Smooth muscle cell (in vitro differentiated cells): ENCODE measurements at regions not wholly inside any gene's neighbourhood (a gene's known extent, or its start where the extent isn't known, plus 50 kb on each side); places are given as distances from the start of the nearest gene placed in this dataset.

Experiments used
- DNase-seq: peaks from one replicate; lab custom pipeline; 2025; ENCODE audit not compliant: unreplicated experiment; lab: John Stamatoyannopoulos, UW
- H2AFZ ChIP-seq: fragments of 200-600 bp; sonication (generic); 2 replicates; pipeline ENCODE4 v1.6.0; 2016; ENCODE audit warnings: antibody characterized with exemption, low read depth, mild to moderate bottlenecking
- H3F3A ChIP-seq: fragments of 200-600 bp; sonication (generic); 2 replicates; pipeline ENCODE4 v1.6.0; 2017; ENCODE audit warnings: antibody characterized with exemption, low read depth
- H3K27ac ChIP-seq: fragments of 200-600 bp; sonication (generic); 2 replicates; pipeline ENCODE4 v1.5.1; 2016; ENCODE audit warnings: low read depth, mild to moderate bottlenecking
- H3K27me3 ChIP-seq: fragments of 200-600 bp; sonication (generic); 2 replicates; pipeline ENCODE4 v1.6.1; 2016; ENCODE audit warnings: low read depth, mild to moderate bottlenecking
- H3K36me3 ChIP-seq: fragments of 200-600 bp; sonication (generic); 2 replicates; pipeline ENCODE4 v1.5.1; 2016; ENCODE audit warnings: low read depth
- H3K4me1 ChIP-seq: fragments of 200-600 bp; sonication (generic); 2 replicates; pipeline ENCODE4 v1.5.1; 2016; ENCODE audit warnings: low read depth
- H3K4me2 ChIP-seq: fragments of 200-600 bp; sonication (generic); 2 replicates; pipeline ENCODE4 v1.6.0; 2016; ENCODE audit warnings: mild to moderate bottlenecking
- H3K4me3 ChIP-seq: fragments of 200-600 bp; sonication (generic); 2 replicates; pipeline ENCODE4 v1.5.1; 2016; ENCODE audit warnings: mild to moderate bottlenecking
- H3K79me2 ChIP-seq: fragments of 200-600 bp; sonication (generic); 2 replicates; pipeline ENCODE4 v1.6.0; 2016; ENCODE audit warnings: low read depth, mild to moderate bottlenecking
- H3K9ac ChIP-seq: fragments of 200-600 bp; sonication (generic); 2 replicates; pipeline ENCODE4 v1.6.0; 2016; ENCODE audit warnings: low read depth
- H3K9me3 ChIP-seq: fragments of 200-600 bp; sonication (generic); replicated peaks from 2 replicates; pipeline ENCODE4 v1.5.1; 2016; ENCODE audit warnings: low read depth
- H4K20me1 ChIP-seq: fragments of 200-600 bp; sonication (generic); 2 replicates; pipeline ENCODE4 v1.6.0; 2016; ENCODE audit warnings: low read depth
- WGBS: methylation state at CpG from one replicate; pipeline ENCODE4 v1.1.7; 2016; ENCODE audit warnings: low lambda C conversion rate; 5-methylcytosine and 5-hydroxymethylcytosine counted together
- TF ChIP-seq, protein P1 (sequence below): fragments of 200-600 bp; sonication (generic); IDR thresholded peaks from 2 replicates; pipeline ENCODE4 v1.5.1; 2017; ENCODE audit warnings: borderline replicate concordance, mild to moderate bottlenecking, antibody characterized with exemption; ENCODE audit not compliant: insufficient read depth, poor library complexity, severe bottlenecking

DNA sequence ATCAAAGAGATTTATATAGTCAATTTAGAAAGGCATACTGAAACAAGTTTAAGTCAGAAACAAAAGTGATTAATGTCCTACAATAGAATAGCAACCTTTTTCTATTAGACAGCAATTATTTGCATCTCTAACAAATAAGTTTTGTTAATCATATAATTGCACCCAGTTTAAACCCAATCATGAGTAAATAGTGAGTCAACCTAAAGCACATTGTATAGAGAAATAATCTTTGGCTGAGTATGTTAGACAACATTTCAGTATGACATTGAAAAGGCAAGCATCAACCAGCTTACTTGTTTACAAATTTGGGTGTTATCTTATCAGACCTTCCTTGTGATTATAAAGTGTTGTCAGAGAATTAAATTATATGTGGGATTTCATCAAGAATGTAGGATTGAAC lies 209.5 kb downstream of the IL15 start:
- Histone ChIP-seq H3K79me2 (no peaks in the 10 kb centered on the region), H4K20me1 (no peaks in the 10 kb centered on the region), H3K27ac (no peak overlapping the region)

DNA sequence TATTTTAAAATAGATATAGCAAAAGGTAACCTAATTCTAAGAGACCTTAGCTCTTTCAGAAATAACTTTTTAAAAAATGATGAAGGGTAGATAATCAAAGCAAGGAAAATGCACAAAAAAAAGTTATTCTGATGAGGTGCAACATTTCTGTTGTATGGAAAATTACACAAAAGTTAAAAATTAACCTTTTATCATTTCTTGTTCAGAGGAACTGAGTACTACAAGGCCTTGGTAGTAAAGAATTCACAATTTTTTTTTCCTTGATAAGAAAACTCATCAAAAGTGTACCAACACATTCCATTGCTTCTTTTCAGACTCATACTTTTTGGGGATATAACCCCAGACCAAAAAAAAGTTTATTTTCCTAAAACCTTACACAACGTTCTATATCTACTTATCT lies 213.0 kb downstream of the IL15 start:
- Histone ChIP-seq H3K4me1 (no peaks in the 10 kb centered on the region), H3F3A (no peaks in the 10 kb centered on the region), H2AFZ (no peak overlapping the region), H3K79me2 (no peaks in the 10 kb centered on the region), H3K4me2 (no peak overlapping the region), H4K20me1 (no peaks in the 10 kb centered on the region), H3K27ac (no peak overlapping the region), H3K9me3 (no peaks in the 10 kb centered on the region), H3K4me3 (no peak overlapping the region), H3K27me3 (no peaks in the 10 kb centered on the region), H3K9ac (no peak overlapping the region), H3K36me3 (no peaks in the 10 kb centered on the region)
- TF ChIP-seq, protein P1, sequence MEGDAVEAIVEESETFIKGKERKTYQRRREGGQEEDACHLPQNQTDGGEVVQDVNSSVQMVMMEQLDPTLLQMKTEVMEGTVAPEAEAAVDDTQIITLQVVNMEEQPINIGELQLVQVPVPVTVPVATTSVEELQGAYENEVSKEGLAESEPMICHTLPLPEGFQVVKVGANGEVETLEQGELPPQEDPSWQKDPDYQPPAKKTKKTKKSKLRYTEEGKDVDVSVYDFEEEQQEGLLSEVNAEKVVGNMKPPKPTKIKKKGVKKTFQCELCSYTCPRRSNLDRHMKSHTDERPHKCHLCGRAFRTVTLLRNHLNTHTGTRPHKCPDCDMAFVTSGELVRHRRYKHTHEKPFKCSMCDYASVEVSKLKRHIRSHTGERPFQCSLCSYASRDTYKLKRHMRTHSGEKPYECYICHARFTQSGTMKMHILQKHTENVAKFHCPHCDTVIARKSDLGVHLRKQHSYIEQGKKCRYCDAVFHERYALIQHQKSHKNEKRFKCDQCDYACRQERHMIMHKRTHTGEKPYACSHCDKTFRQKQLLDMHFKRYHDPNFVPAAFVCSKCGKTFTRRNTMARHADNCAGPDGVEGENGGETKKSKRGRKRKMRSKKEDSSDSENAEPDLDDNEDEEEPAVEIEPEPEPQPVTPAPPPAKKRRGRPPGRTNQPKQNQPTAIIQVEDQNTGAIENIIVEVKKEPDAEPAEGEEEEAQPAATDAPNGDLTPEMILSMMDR, result no peak
- 72% methylated on average over 1 of the region's 1 CpG for WGBS
- no peak for DNase-seq

More for the DNA sequence above, 209.5 kb downstream of the IL15 start:
- H3K9ac ChIP-seq, result no peak overlapping the region
- TF ChIP-seq, protein P1, result no peak
- no peaks in the 10 kb centered on the region for H3K9me3 ChIP-seq
- H3K4me1 ChIP-seq, result no peaks in the 10 kb centered on the region
- H3K36me3 ChIP-seq, result no peaks in the 10 kb centered on the region
- no peaks in the 10 kb centered on the region for H3F3A ChIP-seq
- no peaks in the 10 kb centered on the region for H3K27me3 ChIP-seq
- no peak overlapping the region for H3K4me2 ChIP-seq
- no peak overlapping the region for H2AFZ ChIP-seq
- DNase-seq, result no peak
- H3K4me3 ChIP-seq, result no peak overlapping the region

DNA sequence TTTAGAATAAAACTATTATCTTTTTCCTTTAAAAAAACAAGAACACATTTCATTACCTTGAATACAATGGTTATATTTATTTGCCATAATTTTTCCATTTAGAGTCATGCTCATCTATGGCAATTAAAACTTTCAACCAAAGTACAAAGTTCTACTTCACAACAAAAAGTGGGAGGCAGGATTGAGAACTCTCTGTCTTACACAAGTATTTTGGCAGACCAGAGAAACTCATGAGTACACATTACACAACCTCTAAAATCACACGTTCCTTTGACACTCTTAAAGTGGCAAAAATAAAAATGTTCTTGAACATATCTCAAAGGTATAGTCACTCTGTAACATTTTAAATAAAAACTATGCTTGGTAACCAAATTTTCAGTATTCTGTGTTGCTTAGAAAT lies 213.4 kb downstream of the IL15 start:
- H3K27ac ChIP-seq, result no peak overlapping the region
- no peaks in the 10 kb centered on the region for H3K27me3 ChIP-seq
- no peak overlapping the region for H3K4me2 ChIP-seq
- no peak overlapping the region for H3K9ac ChIP-seq
- no peaks in the 10 kb centered on the region for H4K20me1 ChIP-seq
- no peaks in the 10 kb centered on the region for H3K36me3 ChIP-seq
- no peak overlapping the region for H2AFZ ChIP-seq
- no peaks in the 10 kb centered on the region for H3K79me2 ChIP-seq
- WGBS, result 69% methylated on average over 1 of the region's 1 CpG
- no peaks in the 10 kb centered on the region for H3K4me1 ChIP-seq
- no peak for DNase-seq
- H3K4me3 ChIP-seq, result no peak overlapping the region
- TF ChIP-seq, protein P1, result no peak
- H3K9me3 ChIP-seq, result no peaks in the 10 kb centered on the region
- no peaks in the 10 kb centered on the region for H3F3A ChIP-seq

DNA sequence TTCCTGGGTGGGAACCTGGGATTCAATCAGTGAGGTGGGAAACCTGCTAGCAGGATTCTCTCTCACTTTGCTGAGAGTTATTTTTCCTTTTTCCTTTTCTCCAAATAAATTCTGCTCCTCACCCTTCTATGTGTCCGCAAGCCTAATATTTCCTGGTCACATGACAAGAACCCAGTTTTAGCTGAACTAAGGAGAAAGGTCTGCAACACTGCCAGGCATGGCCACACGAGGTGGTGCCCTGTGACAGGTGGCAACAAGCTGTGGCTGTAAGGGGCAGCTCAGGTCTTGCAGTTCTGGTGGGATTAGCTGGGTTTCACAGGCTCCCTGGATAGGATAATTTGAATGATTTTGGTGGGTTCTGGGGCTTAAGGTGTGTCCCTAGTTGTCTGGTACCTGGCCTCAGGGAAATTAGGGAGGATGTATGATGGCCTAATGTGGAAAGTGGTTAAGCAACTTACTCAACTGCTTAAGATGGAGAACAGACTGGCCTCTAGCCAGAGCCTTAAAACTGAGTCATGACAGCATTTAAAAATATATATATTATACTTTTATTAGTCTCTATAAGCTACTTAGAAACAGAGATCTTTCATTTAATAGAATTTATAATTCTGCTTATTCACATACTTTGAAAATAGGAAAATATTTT lies 215.0 kb downstream of the IL15 start:
- H2AFZ ChIP-seq, result no peak overlapping the region
- H3F3A ChIP-seq, result no peaks in the 10 kb centered on the region
- DNase-seq, result no peak
- H3K27ac ChIP-seq, result no peak overlapping the region
- H3K27me3 ChIP-seq, result no peaks in the 10 kb centered on the region
- WGBS, result 83% methylated on average over 2 of the region's 2 CpGs
- no peak overlapping the region for H3K4me3 ChIP-seq
- H3K4me1 ChIP-seq, result no peaks in the 10 kb centered on the region
- H3K79me2 ChIP-seq, result no peaks in the 10 kb centered on the region
- H3K9me3 ChIP-seq, result no peaks in the 10 kb centered on the region
- no peak overlapping the region for H3K4me2 ChIP-seq
- TF ChIP-seq, protein P1, result no peak
- no peaks in the 10 kb centered on the region for H3K36me3 ChIP-seq
- H3K9ac ChIP-seq, result no peak overlapping the region
- H4K20me1 ChIP-seq, result no peaks in the 10 kb centered on the region
